ENCODE measurements at regions not wholly inside any gene's neighbourhood (a gene's known extent, or its start where the extent isn't known, plus 50 kb on each side); places are given as distances from the start of the nearest gene placed in this dataset.

DNA sequence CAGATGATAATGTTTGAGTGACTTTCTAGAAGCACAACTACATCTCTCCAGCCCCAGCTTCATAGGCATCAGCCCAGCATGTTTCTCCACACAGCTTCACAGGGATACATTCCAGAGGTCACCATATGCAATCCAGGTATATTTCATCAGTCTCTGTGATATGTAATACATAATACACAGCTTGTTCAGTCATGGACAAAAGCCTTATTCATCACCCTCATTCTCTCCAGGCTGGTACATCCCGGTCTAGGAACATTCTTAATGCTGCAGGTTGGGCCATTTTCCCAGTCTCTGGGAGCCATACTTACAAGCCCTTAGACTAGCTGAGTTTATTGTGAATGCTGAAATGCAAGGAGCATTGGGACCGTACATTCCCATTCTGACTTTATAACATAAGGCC is 169.4 kb downstream of the TMEM200A start:
- H3K9me3 ChIP-seq = peaks cover 0 to 22% of the 10 kb centered on the region in 2 donors
- no peaks in the 10 kb centered on the region for H3K4me1 ChIP-seq
- TF ChIP-seq, protein P1, sequence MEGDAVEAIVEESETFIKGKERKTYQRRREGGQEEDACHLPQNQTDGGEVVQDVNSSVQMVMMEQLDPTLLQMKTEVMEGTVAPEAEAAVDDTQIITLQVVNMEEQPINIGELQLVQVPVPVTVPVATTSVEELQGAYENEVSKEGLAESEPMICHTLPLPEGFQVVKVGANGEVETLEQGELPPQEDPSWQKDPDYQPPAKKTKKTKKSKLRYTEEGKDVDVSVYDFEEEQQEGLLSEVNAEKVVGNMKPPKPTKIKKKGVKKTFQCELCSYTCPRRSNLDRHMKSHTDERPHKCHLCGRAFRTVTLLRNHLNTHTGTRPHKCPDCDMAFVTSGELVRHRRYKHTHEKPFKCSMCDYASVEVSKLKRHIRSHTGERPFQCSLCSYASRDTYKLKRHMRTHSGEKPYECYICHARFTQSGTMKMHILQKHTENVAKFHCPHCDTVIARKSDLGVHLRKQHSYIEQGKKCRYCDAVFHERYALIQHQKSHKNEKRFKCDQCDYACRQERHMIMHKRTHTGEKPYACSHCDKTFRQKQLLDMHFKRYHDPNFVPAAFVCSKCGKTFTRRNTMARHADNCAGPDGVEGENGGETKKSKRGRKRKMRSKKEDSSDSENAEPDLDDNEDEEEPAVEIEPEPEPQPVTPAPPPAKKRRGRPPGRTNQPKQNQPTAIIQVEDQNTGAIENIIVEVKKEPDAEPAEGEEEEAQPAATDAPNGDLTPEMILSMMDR (IDR thresholded peaks at IDR 0.05) = no peak
- no peaks in the 10 kb centered on the region for H3K36me3 ChIP-seq
- DNase-seq (no peak), ATAC-seq (no peak)
- no peak overlapping the region for H3K27ac ChIP-seq
- H3K27me3 ChIP-seq = no peaks in the 10 kb centered on the region
- intact Hi-C loops (cut with DNase I) = no loop called here
- H3K4me3 ChIP-seq = no peak overlapping the region

DNA sequence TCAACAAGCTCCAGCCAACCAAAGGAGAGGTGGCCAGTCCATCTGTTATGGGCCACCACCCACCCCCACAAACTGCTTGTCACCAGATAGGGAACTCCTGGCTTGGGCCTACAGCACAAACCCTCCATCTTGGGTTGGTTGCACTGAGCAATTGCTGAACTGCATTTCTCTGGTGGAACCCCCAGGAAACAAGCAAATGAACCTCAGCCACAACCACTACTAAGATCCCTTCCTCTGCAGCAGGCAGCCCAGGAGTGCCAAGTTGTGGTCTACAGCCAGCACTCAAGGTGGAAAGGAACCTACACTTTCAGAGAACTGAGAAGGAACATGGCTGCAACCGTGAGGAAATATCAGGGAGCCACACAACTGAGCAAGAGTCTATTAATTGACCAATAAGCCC is 171.6 kb downstream of the TMEM200A start:
- no peaks in the 10 kb centered on the region for H3K36me3 ChIP-seq
- H3K4me3 ChIP-seq = no peak overlapping the region
- TF ChIP-seq, protein P1 (IDR thresholded peaks at IDR 0.05) = no peak
- H3K4me1 ChIP-seq = no peaks in the 10 kb centered on the region
- H3K27me3 ChIP-seq = no peaks in the 10 kb centered on the region
- ATAC-seq (no peak), DNase-seq (no peak)
- no peak overlapping the region for H3K27ac ChIP-seq
- peaks cover 0 to 24% of the 10 kb centered on the region in 2 donors for H3K9me3 ChIP-seq
- intact Hi-C loops (cut with DNase I) = no loop called here

- intact Hi-C loops (cut with DNase I) = no loop called here
- DNase-seq = no peak
These were observed 181.9 kb downstream of the TMEM200A start for GRCh38 chr6:130547723-130548122.

GRCh38 chr6:130557481-130558112 is 191.8 kb downstream of the TMEM200A start:
- no peaks in the 10 kb centered on the region for H3K27me3 ChIP-seq
- no peak overlapping the region for H3K27ac ChIP-seq
- TF ChIP-seq, protein P1 (IDR thresholded peaks at IDR 0.05) = no peak
- ATAC-seq (no peak), DNase-seq (no peak)
- intact Hi-C loops (cut with DNase I) = no loop called here
- H3K4me3 ChIP-seq = no peak overlapping the region
- no peaks in the 10 kb centered on the region for H3K9me3 ChIP-seq
- no peaks in the 10 kb centered on the region for H3K36me3 ChIP-seq
- no peaks in the 10 kb centered on the region for H3K4me1 ChIP-seq

More at GRCh38 chr6:130547723-130548122, 181.9 kb downstream of the TMEM200A start:
- Histone ChIP-seq H3K4me3 (no peak overlapping the region), H3K27ac (no peak overlapping the region), H3K4me1 (no peaks in the 10 kb centered on the region), H3K36me3 (no peaks in the 10 kb centered on the region), H3K27me3 (no peaks in the 10 kb centered on the region), H3K9me3 (no peaks in the 10 kb centered on the region)
- TF ChIP-seq, protein P1 (IDR thresholded peaks at IDR 0.05) = no peak
- no peak for ATAC-seq

GRCh38 chr6:130558131-130558530 is 192.3 kb downstream of the TMEM200A start:
- H3K4me3 ChIP-seq = no peak overlapping the region
- no peaks in the 10 kb centered on the region for H3K27me3 ChIP-seq
- H3K4me1 ChIP-seq = no peaks in the 10 kb centered on the region
- no peaks in the 10 kb centered on the region for H3K9me3 ChIP-seq
- intact Hi-C loops (cut with DNase I) = no loop called here
- peak in 1 of 4 donors; percentile 15 for DNase-seq
- ATAC-seq = no peak
- H3K27ac ChIP-seq = no peak overlapping the region
- no peaks in the 10 kb centered on the region for H3K36me3 ChIP-seq
- TF ChIP-seq, protein P1 (IDR thresholded peaks at IDR 0.05) = no peak
